ENCODE measurements at regions not wholly inside any gene's neighbourhood (a gene's known extent, or its start where the extent isn't known, plus 50 kb on each side); places are given as distances from the start of the nearest gene placed in this dataset.

DNA sequence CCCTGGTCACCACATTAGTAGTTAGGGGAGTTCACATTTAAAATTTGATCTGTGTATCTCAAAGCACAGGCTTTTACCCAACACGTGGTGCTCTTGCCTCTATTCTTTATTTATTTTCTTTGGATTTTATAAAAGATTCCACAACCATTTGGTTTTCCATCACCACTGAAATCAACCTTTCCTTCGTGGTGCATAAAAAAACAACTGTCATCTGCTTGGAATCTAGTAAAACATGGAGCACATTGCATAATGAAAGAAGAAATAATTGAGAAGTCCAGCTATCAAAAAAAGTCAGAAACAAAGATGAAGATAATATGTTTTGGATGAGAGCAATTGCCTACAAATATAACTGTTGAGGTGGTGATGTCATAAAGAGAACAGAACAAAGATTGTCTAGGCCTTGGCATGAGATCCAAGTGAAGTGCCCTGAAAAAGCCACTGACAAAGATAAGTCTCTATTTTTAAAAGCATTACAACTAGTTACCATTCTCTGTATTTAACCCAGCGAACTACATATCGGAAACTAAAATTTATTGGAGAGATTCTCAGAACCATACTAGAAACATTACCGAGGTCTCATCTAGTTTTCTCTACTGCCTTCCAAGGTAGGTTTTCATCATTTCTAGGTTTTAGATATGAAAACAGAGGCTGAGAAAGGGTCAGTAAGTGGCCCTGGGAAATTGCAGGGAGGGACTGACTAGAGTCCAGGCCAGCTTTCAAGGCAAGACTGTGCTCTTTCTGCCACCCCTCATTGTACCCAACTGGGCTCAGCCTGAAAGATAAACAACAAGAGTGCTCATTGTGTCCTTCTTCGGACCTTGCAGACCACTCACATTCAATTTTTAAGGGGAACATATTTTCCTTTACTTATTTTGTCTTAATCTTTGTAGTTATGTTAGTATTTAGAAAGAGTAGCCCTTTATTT is 127.3 kb downstream of the MAD2L1 start:
- Histone ChIP-seq H3K4me3 (ENCODE audit: low read depth, low read length) (no peak overlapping the region), H3K27me3 (no peaks in the 10 kb centered on the region), H3K36me3 (no peaks in the 10 kb centered on the region), H3K9me3 (no peaks in the 10 kb centered on the region), H3K4me1 (no peaks in the 10 kb centered on the region)
- no peak for DNase-seq
- TF ChIP-seq, protein P1, sequence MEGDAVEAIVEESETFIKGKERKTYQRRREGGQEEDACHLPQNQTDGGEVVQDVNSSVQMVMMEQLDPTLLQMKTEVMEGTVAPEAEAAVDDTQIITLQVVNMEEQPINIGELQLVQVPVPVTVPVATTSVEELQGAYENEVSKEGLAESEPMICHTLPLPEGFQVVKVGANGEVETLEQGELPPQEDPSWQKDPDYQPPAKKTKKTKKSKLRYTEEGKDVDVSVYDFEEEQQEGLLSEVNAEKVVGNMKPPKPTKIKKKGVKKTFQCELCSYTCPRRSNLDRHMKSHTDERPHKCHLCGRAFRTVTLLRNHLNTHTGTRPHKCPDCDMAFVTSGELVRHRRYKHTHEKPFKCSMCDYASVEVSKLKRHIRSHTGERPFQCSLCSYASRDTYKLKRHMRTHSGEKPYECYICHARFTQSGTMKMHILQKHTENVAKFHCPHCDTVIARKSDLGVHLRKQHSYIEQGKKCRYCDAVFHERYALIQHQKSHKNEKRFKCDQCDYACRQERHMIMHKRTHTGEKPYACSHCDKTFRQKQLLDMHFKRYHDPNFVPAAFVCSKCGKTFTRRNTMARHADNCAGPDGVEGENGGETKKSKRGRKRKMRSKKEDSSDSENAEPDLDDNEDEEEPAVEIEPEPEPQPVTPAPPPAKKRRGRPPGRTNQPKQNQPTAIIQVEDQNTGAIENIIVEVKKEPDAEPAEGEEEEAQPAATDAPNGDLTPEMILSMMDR (IDR thresholded peaks at IDR 0.05; ENCODE audit: low read depth, low read length) = no peak

DNA sequence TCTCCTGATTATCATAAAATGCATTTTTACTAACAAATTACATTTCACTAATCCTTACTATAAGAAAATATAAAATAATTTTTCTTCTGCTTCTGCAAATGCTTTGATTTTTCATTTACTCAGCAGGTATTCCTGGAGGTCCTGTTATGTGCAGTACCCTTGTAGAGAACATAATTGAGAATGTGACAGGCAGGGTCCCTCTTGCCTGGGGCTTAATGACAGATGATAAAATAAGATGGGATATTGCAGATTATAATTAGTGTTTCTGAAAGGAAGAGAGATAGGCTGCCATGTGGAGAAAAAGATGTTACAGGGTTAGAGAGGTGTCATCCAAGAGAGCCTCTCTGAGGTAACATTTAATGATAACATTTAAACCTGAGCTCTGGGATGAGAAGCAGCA is 128.9 kb downstream of the MAD2L1 start:
- Histone ChIP-seq H3K27me3 (no peaks in the 10 kb centered on the region), H3K4me1 (no peaks in the 10 kb centered on the region), H3K4me3 (ENCODE audit: low read depth, low read length) (no peak overlapping the region), H3K9me3 (no peaks in the 10 kb centered on the region), H3K36me3 (no peaks in the 10 kb centered on the region)
- no peak for DNase-seq
- TF ChIP-seq, protein P1 (IDR thresholded peaks at IDR 0.05; ENCODE audit: low read depth, low read length) = no peak

GRCh38 chr4:119933606-119934005 is 133.0 kb downstream of the MAD2L1 start:
- H3K4me1 ChIP-seq = no peaks in the 10 kb centered on the region
- H3K27me3 ChIP-seq = no peaks in the 10 kb centered on the region
- H3K36me3 ChIP-seq = no peaks in the 10 kb centered on the region
- TF ChIP-seq, protein P1 (IDR thresholded peaks at IDR 0.05; ENCODE audit: low read depth, low read length) = no peak
- no peaks in the 10 kb centered on the region for H3K9me3 ChIP-seq
- DNase-seq = no peak
- no peak overlapping the region for H3K4me3 ChIP-seq (ENCODE audit: low read depth, low read length)

- TF ChIP-seq, protein P1 (IDR thresholded peaks at IDR 0.05; ENCODE audit: low read depth, low read length) = no peak
These were observed 134.4 kb downstream of the MAD2L1 start for GRCh38 chr4:119932277-119932676.

DNA sequence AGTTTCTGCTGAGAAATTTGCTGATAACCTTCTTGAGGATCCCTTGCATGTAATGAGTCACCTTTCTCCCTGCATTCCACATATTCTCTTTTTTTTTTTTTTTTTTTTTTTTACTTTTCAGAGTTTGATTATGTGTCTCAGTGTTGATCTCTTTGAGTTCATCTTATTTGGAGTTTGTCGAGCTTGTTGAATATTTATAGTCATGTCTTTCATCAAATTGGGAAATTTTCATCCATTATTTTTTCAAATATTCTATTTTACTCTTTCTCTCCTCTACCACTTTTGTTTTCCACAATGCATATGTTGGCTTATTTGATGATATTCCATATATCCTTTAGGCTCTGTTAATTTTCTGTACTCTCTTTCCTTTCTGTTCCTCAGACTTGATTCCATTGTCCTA is 136.1 kb downstream of the MAD2L1 start:
- TF ChIP-seq, protein P1 (IDR thresholded peaks at IDR 0.05; ENCODE audit: low read depth, low read length) = no peak
- H3K4me1 ChIP-seq = no peaks in the 10 kb centered on the region

More at GRCh38 chr4:119932277-119932676, 134.4 kb downstream of the MAD2L1 start:
- Histone ChIP-seq H3K27me3 (no peaks in the 10 kb centered on the region), H3K4me1 (no peaks in the 10 kb centered on the region), H3K4me3 (ENCODE audit: low read depth, low read length) (no peak overlapping the region), H3K36me3 (no peaks in the 10 kb centered on the region), H3K9me3 (no peaks in the 10 kb centered on the region)
- DNase-seq = no peak

GRCh38 chr4:119921830-119922229 is 144.8 kb downstream of the MAD2L1 start:
- Histone ChIP-seq H3K27me3 (no peaks in the 10 kb centered on the region), H3K9me3 (no peaks in the 10 kb centered on the region), H3K4me1 (no peaks in the 10 kb centered on the region), H3K4me3 (ENCODE audit: low read depth, low read length) (no peak overlapping the region), H3K36me3 (no peaks in the 10 kb centered on the region)
- TF ChIP-seq, protein P1 (IDR thresholded peaks at IDR 0.05; ENCODE audit: low read depth, low read length) = no peak
- DNase-seq = no peak

More for the DNA sequence above, 136.1 kb downstream of the MAD2L1 start:
- no peaks in the 10 kb centered on the region for H3K9me3 ChIP-seq
- H3K4me3 ChIP-seq (ENCODE audit: low read depth, low read length) = no peak overlapping the region
- H3K36me3 ChIP-seq = no peaks in the 10 kb centered on the region
- no peaks in the 10 kb centered on the region for H3K27me3 ChIP-seq
- DNase-seq = no peak
